Heart right ventricle (tissue), 16 donors: ENCODE measurements at regions not wholly inside any gene's neighbourhood (a gene's known extent, or its start where the extent isn't known, plus 50 kb on each side); places are given as distances from the start of the nearest gene placed in this dataset.
A peak's percentile ranks its signal among the peaks of the same experiment; 100 is the strongest.

ENCODE experiments used
- ATAC-seq, 8 donors: fragments of 200-7000 bp; cut with Tn5 transposase; one replicate each; pipeline ENCODE4 v1.9.1; 2020; ENCODE audit warnings: mild to moderate bottlenecking in 8 of 8, moderate library complexity in 8 of 8, moderate number of reproducible peaks in 1 of 8
- DNase-seq, 2 donors: peaks; one replicate each; pipeline ENCODE4 v3.0.0-alpha.2; 2020
- H3K27ac ChIP-seq, 10 donors: fragments of 200-600 bp; sonication (generic) in 2 of 10; one replicate each; pipeline versions ENCODE4 v1.5.0 to v1.8.0; 2020 to 2022; ENCODE audit warnings: mild to moderate bottlenecking in 3 of 10
- H3K27me3 ChIP-seq, 7 donors: fragments of 200-600 bp; one replicate each; pipeline ENCODE4 v1.8.0; 2021 to 2022; ENCODE audit warnings: mild to moderate bottlenecking in 2 of 7
- H3K36me3 ChIP-seq, 9 donors: fragments of 200-600 bp; sonication (generic) in 1 of 9; one replicate each; pipeline versions ENCODE4 v1.5.0 to v1.8.0; 2020 to 2022; ENCODE audit warnings: mild to moderate bottlenecking in 2 of 9
- H3K4me1 ChIP-seq, 9 donors: fragments of 200-600 bp; sonication (generic) in 1 of 9; one replicate each; pipeline versions ENCODE4 v1.5.0 to v1.8.0; 2020 to 2022; ENCODE audit warnings: mild to moderate bottlenecking in 4 of 9
- H3K4me3 ChIP-seq, 10 donors: fragments of 200-600 bp; sonication (generic) in 2 of 10; one replicate each; pipeline versions ENCODE4 v1.5.0 to v1.8.0; 2020 to 2022; ENCODE audit warnings: mild to moderate bottlenecking in 7 of 10, moderate library complexity in 2 of 10
- H3K9me3 ChIP-seq, 11 donors: fragments of 200-600 bp in 10 of 11; sonication (generic) in 2 of 11; one replicate each; pipeline versions ENCODE4 v1.5.0 to v1.8.0; 2013 to 2022; ENCODE audit warnings: mild to moderate bottlenecking in 2 of 11, control low read depth in 1 of 11, moderate library complexity in 1 of 11
- WGBS, 2 donors: extraction: QIAGEN DNeasy Blood & Tissue Kit; methylation state at CpG; one replicate each; pipeline ENCODE4 v1.1.7; 2013; ENCODE audit warnings: inconsistent platforms in 1 of 2; 5-methylcytosine and 5-hydroxymethylcytosine counted together
- intact Hi-C, 10 donors: fragments of 100-400 bp; cut with DNase I; formaldehyde crosslinking; loops; one replicate each; pipeline versions ENCODE4 v1.11.1 to v1.14.2; 2022
- TF ChIP-seq, protein P1 (sequence below), 9 donors: fragments of 200-600 bp; sonication (generic) in 2 of 9; IDR thresholded peaks; one replicate each; pipeline versions ENCODE4 v1.5.0 to v1.8.0; 2021 to 2022; ENCODE audit warnings: antibody characterized with exemption in 9 of 9, mild to moderate bottlenecking in 5 of 9, moderate library complexity in 1 of 9
- donor health status: Arrhythmogenic right ventricular cardiomyopathy.
- donor health status: ischemic (EF 13 %, LVEDD 7.1; RV severe dilation, severe dysfunction).
- donor health status: healthy with polysubstance abuse.
- donor health status: DM: no; HTN: yes; CAD: no.
- donor health status: DM: no; HTN: no; CAD: no.
- donor health status: ischemic (EF 25% LVEDD 6.9; RV normal size, moderate dysfunction).
- donor health status: ischemic (EF 25% LVEDD 5.7; RV mildly dilated, moderate dysfunction).
- donor health status: healthy.
- donor health status: DM: yes; HTN: yes; CAD: no.
- donor health status: Ischemic cardiomyopathy.
- donor health status: ischemic (EF 35%, LVEDD 5.7; RV mildly dilated, moderate dysfunction).
- donor health status: nonischemic (EF 11% LVEDD 7.7; RV severe dilation, severe dysfunction).
- donor health status: DM: yes; HTN: yes; CAD: no.
- donor health status: PGD.
- donor health status: ischemic (EF 29% LVEDD 5.4; RV normal size, mild dysfunction).
- donor health status: nonischemic (EF 23%, LVEDD 6.1; RV moderate dilation, normal function).

DNA sequence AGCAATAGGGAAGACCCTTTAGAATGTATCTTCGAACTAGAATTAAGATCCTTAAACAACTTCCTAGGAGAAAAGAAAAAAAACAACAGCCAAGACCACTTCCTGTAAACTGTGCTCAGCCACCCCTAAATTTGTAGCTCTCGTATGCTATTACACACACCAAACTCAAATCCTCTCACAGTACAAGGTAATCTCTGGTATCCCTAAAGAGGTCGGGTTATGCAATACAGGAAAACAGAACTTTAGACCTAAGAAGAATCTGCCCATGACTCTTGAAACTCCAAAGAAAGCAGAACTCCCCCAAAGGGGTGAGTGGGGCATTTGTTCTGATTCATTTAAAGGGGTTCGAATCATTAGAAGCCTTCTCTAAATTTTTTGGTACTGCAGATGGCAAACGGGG is 170.9 kb upstream of the CASK start:
- Histone ChIP-seq H3K9me3 (no peaks in the 10 kb centered on the region), H3K27ac (peak overlapping the region in 6 of 10 donors; percentile 25 to 53 (median 48)), H3K27me3 (peaks cover 0 to 42% (median 0%) of the 10 kb centered on the region in 7 donors), H3K4me1 (peaks cover 0 to 3% (median 0%) of the 10 kb centered on the region in 9 donors), H3K36me3 (no peaks in the 10 kb centered on the region), H3K4me3 (no peak overlapping the region)
- DNase-seq (no peak), ATAC-seq (peak in 1 of 8 donors; percentile 49)
- WGBS, 2 donors: 51 to 52% methylated on average over 5 of the region's 5 CpGs
- TF ChIP-seq, protein P1, sequence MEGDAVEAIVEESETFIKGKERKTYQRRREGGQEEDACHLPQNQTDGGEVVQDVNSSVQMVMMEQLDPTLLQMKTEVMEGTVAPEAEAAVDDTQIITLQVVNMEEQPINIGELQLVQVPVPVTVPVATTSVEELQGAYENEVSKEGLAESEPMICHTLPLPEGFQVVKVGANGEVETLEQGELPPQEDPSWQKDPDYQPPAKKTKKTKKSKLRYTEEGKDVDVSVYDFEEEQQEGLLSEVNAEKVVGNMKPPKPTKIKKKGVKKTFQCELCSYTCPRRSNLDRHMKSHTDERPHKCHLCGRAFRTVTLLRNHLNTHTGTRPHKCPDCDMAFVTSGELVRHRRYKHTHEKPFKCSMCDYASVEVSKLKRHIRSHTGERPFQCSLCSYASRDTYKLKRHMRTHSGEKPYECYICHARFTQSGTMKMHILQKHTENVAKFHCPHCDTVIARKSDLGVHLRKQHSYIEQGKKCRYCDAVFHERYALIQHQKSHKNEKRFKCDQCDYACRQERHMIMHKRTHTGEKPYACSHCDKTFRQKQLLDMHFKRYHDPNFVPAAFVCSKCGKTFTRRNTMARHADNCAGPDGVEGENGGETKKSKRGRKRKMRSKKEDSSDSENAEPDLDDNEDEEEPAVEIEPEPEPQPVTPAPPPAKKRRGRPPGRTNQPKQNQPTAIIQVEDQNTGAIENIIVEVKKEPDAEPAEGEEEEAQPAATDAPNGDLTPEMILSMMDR (IDR thresholded peaks at IDR 0.05): no peak
- intact Hi-C loops: no loop called here

DNA sequence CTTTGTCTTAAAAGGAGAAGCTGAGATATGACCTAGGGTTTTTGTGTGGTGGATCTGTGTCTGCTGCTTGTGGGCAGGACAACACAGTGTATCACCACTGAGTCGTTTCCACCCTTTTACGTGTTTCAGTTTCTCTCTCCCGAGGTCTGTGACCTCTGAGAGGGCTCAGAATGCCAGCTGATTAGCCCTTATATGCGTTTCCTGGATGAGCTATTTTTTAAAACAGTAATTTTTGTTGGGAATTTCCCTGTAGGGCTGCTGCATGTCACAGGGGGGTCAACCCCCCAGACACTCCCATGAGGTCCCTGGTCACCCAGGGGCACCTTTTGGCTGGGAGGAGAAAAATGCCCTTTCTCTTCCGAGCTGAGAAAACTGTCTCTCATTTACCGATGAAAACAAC is 170.4 kb upstream of the CASK start:
- intact Hi-C loops: no loop called here
- no peaks in the 10 kb centered on the region for H3K36me3 ChIP-seq
- H3K4me1 ChIP-seq: peaks cover 0 to 3% (median 0%) of the 10 kb centered on the region in 9 donors
- H3K27ac ChIP-seq: peak overlapping the region in 6 of 10 donors; percentile 25 to 53 (median 48)
- H3K4me3 ChIP-seq: no peak overlapping the region
- 51 to 63% methylated on average over 6 of the region's 6 CpGs for whole genome bisulfite sequencing, 2 donors
- TF ChIP-seq, protein P1 (IDR thresholded peaks at IDR 0.05): no peak
- peaks cover 0 to 37% (median 0%) of the 10 kb centered on the region in 7 donors for H3K27me3 ChIP-seq
- no peaks in the 10 kb centered on the region for H3K9me3 ChIP-seq
- DNase-seq: no peak
- ATAC-seq: no peak

DNA sequence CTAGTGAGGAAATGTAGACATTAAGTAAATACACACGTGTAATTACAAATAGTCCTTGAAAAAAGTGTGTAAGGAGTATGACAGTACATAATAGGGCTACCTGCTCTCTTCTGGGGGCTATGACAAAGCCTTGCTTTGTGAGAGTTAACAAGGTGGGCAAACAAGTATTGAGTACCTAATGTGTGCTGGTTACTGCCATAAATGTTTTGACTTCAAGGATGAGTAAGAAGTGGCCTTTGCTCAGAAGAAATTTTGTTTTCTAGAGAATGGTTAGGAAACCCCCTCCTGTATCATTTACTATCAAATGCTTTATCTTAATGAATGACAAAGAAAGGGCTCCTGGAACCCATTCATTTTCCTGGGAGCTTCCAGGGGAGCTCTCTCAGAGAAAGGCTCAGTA is 167.0 kb upstream of the CASK start:
- H3K27ac ChIP-seq: no peak overlapping the region
- peaks cover 0 to 48% (median 0%) of the 10 kb centered on the region in 7 donors for H3K27me3 ChIP-seq
- ATAC-seq: no peak
- H3K36me3 ChIP-seq: no peaks in the 10 kb centered on the region
- H3K9me3 ChIP-seq: no peaks in the 10 kb centered on the region
- H3K4me1 ChIP-seq: peaks cover 0 to 3% (median 0%) of the 10 kb centered on the region in 9 donors
- TF ChIP-seq, protein P1 (IDR thresholded peaks at IDR 0.05): no peak
- 81 to 84% methylated on average over 1 of the region's 1 CpG for WGBS, 2 donors
- no peak for DNase-seq
- intact Hi-C loops: no loop called here
- H3K4me3 ChIP-seq: no peak overlapping the region

DNA sequence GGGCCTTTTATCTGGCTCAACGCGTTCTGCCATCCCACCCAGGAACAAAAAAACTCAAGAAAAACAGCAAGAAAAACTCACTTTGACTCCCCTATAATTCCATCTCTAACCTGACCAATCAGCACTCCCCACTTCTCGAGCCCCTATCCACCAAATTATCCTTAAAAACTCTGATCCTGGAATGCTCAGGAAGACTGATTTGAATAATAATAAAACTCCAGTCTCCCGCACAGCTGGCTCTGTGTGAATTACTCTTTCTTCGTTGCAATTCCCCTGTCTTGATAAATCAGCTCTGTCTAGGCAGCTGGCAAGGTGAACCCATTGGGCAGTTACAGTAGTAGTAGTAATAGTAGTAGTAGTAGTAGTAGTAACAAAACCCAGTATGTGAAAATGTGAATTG is 165.7 kb upstream of the CASK start:
- no peak for DNase-seq
- H3K4me3 ChIP-seq: no peak overlapping the region
- TF ChIP-seq, protein P1 (IDR thresholded peaks at IDR 0.05): no peak
- intact Hi-C loops: no loop called here
- peaks cover 0 to 3% (median 0%) of the 10 kb centered on the region in 9 donors for H3K4me1 ChIP-seq
- no peak overlapping the region for H3K27ac ChIP-seq
- H3K36me3 ChIP-seq: no peaks in the 10 kb centered on the region
- 90 to 95% methylated on average over 5 of the region's 5 CpGs for WGBS, 2 donors
- H3K9me3 ChIP-seq: no peaks in the 10 kb centered on the region
- peaks cover 0 to 48% (median 0%) of the 10 kb centered on the region in 7 donors for H3K27me3 ChIP-seq
- no peak for ATAC-seq
